Esophagus squamous epithelium (tissue), 5 donors: ENCODE measurements at regions not wholly inside any gene's neighbourhood (a gene's known extent, or its start where the extent isn't known, plus 50 kb on each side); places are given as distances from the start of the nearest gene placed in this dataset.

Source experiments
- DNase-seq: peaks from one replicate; lab custom pipeline; 2025; lab: John Stamatoyannopoulos, UW
- H3K27ac ChIP-seq, 4 donors: fragments of 200-600 bp; sonication (generic); one replicate each; pipeline ENCODE4 v1.5.1; 2016 to 2019; ENCODE audit warnings: mild to moderate bottlenecking in 1 of 4
- H3K27me3 ChIP-seq, 4 donors: fragments of 200-600 bp; sonication (generic); 1 replicate in 3 of 4; 2 replicates in 1 of 4; pipeline versions ENCODE4 v1.5.1 to v1.6.0; 2017 to 2021; ENCODE audit warnings: antibody characterized with exemption in 1 of 4
- H3K36me3 ChIP-seq, 3 donors: fragments of 200-600 bp; sonication (generic); one replicate each; pipeline ENCODE4 v1.5.1; 2016 to 2019
- H3K4me1 ChIP-seq, 3 donors: fragments of 200-600 bp; sonication (generic); one replicate each; pipeline ENCODE4 v1.5.1; 2017 to 2019
- H3K4me3 ChIP-seq, 4 donors: fragments of 200-600 bp; sonication (generic); 1 replicate in 3 of 4; 2 replicates in 1 of 4; pipeline ENCODE4 v1.5.1; 2016 to 2019; ENCODE audit warnings: mild to moderate bottlenecking in 2 of 4, moderate library complexity in 1 of 4
- H3K9me3 ChIP-seq, 3 donors: fragments of 200-600 bp; sonication (generic); one replicate each; pipeline ENCODE4 v1.5.1; 2016 to 2019
- POLR2A ChIP-seq, 4 donors: fragments of 450-650 bp; IDR thresholded peaks; one replicate each; pipeline ENCODE4 v1.6.1; 2017; ENCODE audit warnings: antibody characterized with exemption in 4 of 4, mild to moderate bottlenecking in 4 of 4, moderate library complexity in 3 of 4
- WGBS, 2 donors: methylation state at CpG; one replicate each; pipeline ENCODE4 v1.1.5; 2018; 5-methylcytosine and 5-hydroxymethylcytosine counted together
- intact Hi-C: fragments of 100-400 bp; cut with DNase I; formaldehyde crosslinking; loops from one replicate; pipeline ENCODE4 v1.15.0; 2022
- TF ChIP-seq, protein P1 (sequence below), 6 experiments: fragments of 450-650 bp in 4 of 6; fragments of 200-600 bp in 2 of 6; sonication (generic) in 2 of 6; IDR thresholded peaks; one replicate each; pipeline ENCODE4 v1.5.1; 2016 to 2019; ENCODE audit warnings: antibody characterized with exemption in 6 of 6, mild to moderate bottlenecking in 4 of 6, moderate library complexity in 4 of 6
- donor health status: DM: yes; HTN: yes; CAD: no.

DNA sequence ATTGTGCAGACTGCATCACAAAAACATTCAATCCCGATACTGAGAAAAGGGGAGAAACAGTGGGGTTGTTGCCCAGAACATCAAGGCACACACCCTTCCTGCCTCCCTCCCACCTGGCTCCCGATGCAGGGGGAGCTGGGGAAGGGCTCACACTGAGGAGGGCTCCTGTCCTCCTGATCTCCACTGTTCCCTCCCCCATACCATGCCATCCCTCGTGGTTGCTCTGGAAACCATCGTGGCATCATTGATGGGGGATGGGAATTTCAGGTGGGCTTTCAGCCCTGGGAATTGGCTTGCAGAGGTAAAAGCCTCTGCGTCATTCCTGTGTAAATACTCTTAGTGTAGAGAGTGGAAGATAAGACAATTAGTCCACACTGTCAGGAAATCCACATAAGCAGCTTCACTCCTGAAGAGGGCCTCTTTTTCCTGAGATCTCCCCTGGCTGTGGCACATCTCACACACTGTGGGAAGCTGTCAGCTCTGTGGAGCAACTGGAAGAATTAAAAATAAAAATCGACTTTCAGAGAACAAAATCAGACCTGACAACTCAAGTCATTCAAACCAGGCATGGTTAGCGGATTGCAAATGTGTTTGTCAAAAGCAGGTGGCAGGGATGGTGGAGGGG, 176.0 kb downstream of the CHST1 start:
- Histone ChIP-seq H3K9me3 (no peaks in the 10 kb centered on the region), H3K27ac (no peak overlapping the region), H3K27me3 (peaks cover 0 to 54% (median 0%) of the 10 kb centered on the region in 4 donors), H3K36me3 (no peaks in the 10 kb centered on the region), H3K4me3 (no peak overlapping the region), H3K4me1 (no peaks in the 10 kb centered on the region)
- TF ChIP-seq, protein P1, sequence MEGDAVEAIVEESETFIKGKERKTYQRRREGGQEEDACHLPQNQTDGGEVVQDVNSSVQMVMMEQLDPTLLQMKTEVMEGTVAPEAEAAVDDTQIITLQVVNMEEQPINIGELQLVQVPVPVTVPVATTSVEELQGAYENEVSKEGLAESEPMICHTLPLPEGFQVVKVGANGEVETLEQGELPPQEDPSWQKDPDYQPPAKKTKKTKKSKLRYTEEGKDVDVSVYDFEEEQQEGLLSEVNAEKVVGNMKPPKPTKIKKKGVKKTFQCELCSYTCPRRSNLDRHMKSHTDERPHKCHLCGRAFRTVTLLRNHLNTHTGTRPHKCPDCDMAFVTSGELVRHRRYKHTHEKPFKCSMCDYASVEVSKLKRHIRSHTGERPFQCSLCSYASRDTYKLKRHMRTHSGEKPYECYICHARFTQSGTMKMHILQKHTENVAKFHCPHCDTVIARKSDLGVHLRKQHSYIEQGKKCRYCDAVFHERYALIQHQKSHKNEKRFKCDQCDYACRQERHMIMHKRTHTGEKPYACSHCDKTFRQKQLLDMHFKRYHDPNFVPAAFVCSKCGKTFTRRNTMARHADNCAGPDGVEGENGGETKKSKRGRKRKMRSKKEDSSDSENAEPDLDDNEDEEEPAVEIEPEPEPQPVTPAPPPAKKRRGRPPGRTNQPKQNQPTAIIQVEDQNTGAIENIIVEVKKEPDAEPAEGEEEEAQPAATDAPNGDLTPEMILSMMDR (IDR thresholded peaks at IDR 0.05) = no peak
- no peak for TF ChIP-seq POLR2A (IDR thresholded peaks at IDR 0.05)
- 27 to 41% methylated on average over 4 to 6 of the region's 7 CpGs for WGBS, 2 donors
- intact Hi-C loops = no loop called here
- no peak for DNase-seq

DNA sequence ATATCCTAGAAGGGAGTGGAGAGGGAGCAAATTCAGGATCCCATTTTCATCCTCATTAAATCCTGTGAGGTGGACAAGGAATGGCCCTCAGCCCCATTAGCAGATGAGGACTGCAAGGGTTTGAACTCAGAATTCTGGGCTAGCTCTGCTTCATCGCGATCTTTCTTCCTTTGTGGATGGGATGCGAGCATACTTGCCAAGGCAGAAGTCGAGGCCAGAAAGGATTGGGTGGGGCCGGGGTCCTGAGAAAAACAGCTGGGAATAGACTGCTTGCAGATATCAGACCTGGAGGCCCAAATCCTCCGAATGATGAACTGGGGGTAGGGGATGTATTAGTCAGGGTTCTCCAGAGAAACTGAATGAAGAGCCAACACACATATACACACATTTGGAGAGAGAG, 179.0 kb downstream of the CHST1 start:
- 82 to 83% methylated on average over 6 of the region's 6 CpGs for WGBS, 2 donors
- intact Hi-C loops = no loop called here
- no peak for DNase-seq

DNA sequence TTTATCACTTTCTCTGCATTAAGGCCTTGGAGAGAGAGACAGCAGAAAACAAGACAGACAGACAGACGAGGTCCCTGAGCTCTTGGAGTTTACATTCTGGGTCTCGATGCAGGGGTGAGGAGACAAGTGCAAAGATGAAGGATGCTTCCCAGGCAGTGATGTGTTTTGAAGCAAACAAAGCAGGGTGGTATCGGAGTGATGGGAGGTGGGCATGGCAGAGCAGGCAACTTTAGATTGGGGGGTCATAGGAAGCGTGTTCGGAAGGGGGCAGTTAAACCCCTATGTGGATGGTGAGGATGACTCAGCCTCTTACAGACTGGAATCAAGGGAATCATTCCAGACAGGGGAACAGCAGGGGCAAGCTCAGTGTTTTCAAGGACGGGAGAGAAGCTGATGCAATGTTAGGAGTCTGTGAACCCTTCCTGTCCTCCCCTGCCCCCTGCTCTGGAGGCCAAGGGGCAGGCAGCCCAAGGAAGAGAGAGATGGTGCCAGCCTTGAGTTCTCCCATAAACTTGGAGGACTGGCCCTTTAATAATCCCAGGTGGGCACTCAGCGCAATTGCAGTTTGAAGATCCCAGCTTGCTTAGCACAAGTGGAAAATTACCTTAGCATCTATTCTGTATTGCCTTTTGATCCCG, 180.2 kb downstream of the CHST1 start:
- Histone ChIP-seq H3K36me3 (no peaks in the 10 kb centered on the region), H3K27me3 (peaks cover 0 to 73% (median 0%) of the 10 kb centered on the region in 4 donors), H3K4me1 (no peaks in the 10 kb centered on the region), H3K27ac (no peak overlapping the region), H3K9me3 (no peaks in the 10 kb centered on the region), H3K4me3 (no peak overlapping the region)
- intact Hi-C loops = no loop called here
- 63 to 71% methylated on average over 8 of the region's 8 CpGs for WGBS, 2 donors
- DNase-seq = no peak
- no peak for TF ChIP-seq POLR2A (IDR thresholded peaks at IDR 0.05)
- TF ChIP-seq, protein P1 (IDR thresholded peaks at IDR 0.05) = no peak

More for the DNA sequence above, 179.0 kb downstream of the CHST1 start:
- Histone ChIP-seq H3K27ac (no peak overlapping the region), H3K4me3 (no peak overlapping the region), H3K9me3 (no peaks in the 10 kb centered on the region), H3K27me3 (peaks cover 0 to 65% (median 0%) of the 10 kb centered on the region in 4 donors), H3K4me1 (no peaks in the 10 kb centered on the region), H3K36me3 (no peaks in the 10 kb centered on the region)
- TF ChIP-seq POLR2A (IDR thresholded peaks at IDR 0.05) = no peak
- TF ChIP-seq, protein P1 (IDR thresholded peaks at IDR 0.05) = no peak

DNA sequence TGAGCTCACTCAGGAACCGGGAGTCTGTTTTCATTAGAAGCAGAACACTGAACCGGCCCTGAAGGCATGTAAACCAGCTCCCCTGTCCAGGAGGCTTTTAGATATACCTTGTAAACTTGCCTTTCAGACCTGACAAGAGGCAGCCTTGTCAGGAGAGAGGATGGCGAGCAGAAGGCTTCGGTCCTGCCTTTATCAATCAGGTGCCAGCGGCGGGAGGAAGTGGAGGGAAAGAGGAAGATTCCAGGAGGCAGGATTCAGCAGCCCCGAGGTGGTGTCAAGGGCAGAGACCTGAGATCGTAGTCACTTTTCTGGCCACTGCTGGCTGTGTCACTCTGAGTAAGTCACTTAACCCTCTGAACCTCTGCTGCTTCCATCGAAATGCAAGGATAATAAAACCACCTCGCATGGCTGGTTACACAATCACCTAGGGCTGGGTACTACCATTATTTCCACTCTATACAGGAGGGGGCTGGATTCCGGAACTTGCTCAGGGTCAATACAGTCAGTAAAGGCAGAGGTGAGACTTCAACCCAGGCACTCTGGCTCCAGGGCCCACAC, 181.0 kb downstream of the CHST1 start:
- TF ChIP-seq, protein P1 (IDR thresholded peaks at IDR 0.05) = no peak
- TF ChIP-seq POLR2A (IDR thresholded peaks at IDR 0.05) = no peak
- Histone ChIP-seq H3K27ac (no peak overlapping the region), H3K27me3 (peaks cover 0 to 76% (median 0%) of the 10 kb centered on the region in 4 donors), H3K4me3 (no peak overlapping the region), H3K9me3 (no peaks in the 10 kb centered on the region), H3K4me1 (no peaks in the 10 kb centered on the region), H3K36me3 (no peaks in the 10 kb centered on the region)
- intact Hi-C loops = no loop called here
- 48 to 64% methylated on average over 8 to 9 of the region's 11 CpGs for WGBS, 2 donors
- no peak for DNase-seq

DNA sequence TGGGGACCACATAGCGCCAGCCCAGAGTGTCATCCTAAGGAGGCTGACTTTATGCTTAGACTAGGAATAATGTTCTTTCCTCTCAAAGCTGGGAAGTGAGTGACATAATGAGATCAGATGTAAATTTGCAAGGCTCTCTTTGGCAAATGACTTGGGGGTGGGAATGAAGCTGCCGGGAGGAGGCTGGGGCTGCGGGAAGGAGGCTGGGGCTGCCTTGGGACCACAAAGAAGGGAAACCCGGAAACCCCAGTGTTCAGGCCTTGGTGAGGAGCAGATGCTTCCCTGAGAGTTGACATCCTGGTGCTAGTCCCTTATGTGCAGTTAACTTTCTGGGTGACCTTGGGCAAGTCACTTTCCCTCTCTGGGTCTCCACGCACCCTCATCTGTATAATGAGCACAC, 182.0 kb downstream of the CHST1 start:
- TF ChIP-seq, protein P1 (IDR thresholded peaks at IDR 0.05) = no peak
- TF ChIP-seq POLR2A (IDR thresholded peaks at IDR 0.05) = no peak
- intact Hi-C loops = no loop called here
- no peaks in the 10 kb centered on the region for H3K4me1 ChIP-seq
- WGBS, 2 donors = 79 to 81% methylated on average over 4 of the region's 5 CpGs
- H3K27me3 ChIP-seq = peaks cover 0 to 72% (median 0%) of the 10 kb centered on the region in 4 donors
- no peaks in the 10 kb centered on the region for H3K36me3 ChIP-seq
- no peaks in the 10 kb centered on the region for H3K9me3 ChIP-seq
- H3K27ac ChIP-seq = no peak overlapping the region
- H3K4me3 ChIP-seq = no peak overlapping the region
- no peak for DNase-seq
